SK-N-SH (cell line): ENCODE measurements at regions not wholly inside any gene's neighbourhood (a gene's known extent, or its start where the extent isn't known, plus 50 kb on each side); places are given as distances from the start of the nearest gene placed in this dataset.

Source experiments
- CTCF ChIA-PET: fragments of 300-600, 350-600 bp; formaldehyde crosslinking; extraction: SDS; loops from one replicate; lab custom pipeline; 2021; lab: Yijun Ruan, JAX
- POLR2A ChIA-PET: fragments of 350-600 bp; sonication (Branson Sonifier 250); formaldehyde crosslinking; extraction: SDS; loops from one replicate; lab custom pipeline; 2020; ENCODE audit warnings: antibody characterized with exemption, inconsistent platforms; lab: Yijun Ruan, JAX
- DNase-seq: peaks from one replicate; pipeline ENCODE4 v3.0.0; 2012
- H2AFZ ChIP-seq: fragments of 200-600 bp; sonication (generic); 2 replicates; pipeline ENCODE4 v1.8.1; 2016; ENCODE audit warnings: antibody characterized with exemption, mild to moderate bottlenecking, low read depth
- H3F3A ChIP-seq: fragments of 200-600 bp; sonication (generic); replicated peaks from 2 replicates; pipeline ENCODE3; 2016; ENCODE audit warnings: antibody characterized with exemption, mild to moderate bottlenecking; ENCODE audit not compliant: insufficient read depth
- H3K27ac ChIP-seq, 2 experiments: fragments of 200-500 bp in 1 of 2; fragments of 200-600 bp in 1 of 2; sonication (Bioruptor generic) in 1 of 2; sonication (generic), shearing (Covaris generic) in 1 of 2; 2 replicates each; pipeline versions ENCODE4 v1.5.1 to v1.6.1; 2014 to 2016; ENCODE audit warnings: low read depth in 2 of 2, inconsistent platforms in 1 of 2, low read length in 1 of 2, mild to moderate bottlenecking in 1 of 2, mixed read lengths in 1 of 2
- H3K27me3 ChIP-seq: fragments of 200-600 bp; sonication (generic), shearing (Covaris generic); 2 replicates; pipeline ENCODE4 v1.6.1; 2016; ENCODE audit warnings: mixed run types; ENCODE audit not compliant: insufficient read depth
- H3K36me3 ChIP-seq, 2 experiments: fragments of 200-500 bp in 1 of 2; fragments of 200-600 bp in 1 of 2; sonication (Bioruptor generic) in 1 of 2; sonication (generic) in 1 of 2; replicated peaks in 1 of 2; 2 replicates each; pipeline versions ENCODE3 to v1.5.1; 2014 to 2016; ENCODE audit warnings: low read length in 1 of 2, mild to moderate bottlenecking in 1 of 2; ENCODE audit not compliant: insufficient read depth in 2 of 2, control insufficient read depth in 1 of 2
- H3K4me1 ChIP-seq, 2 experiments: fragments of 200-500 bp in 1 of 2; fragments of 200-600 bp in 1 of 2; sonication (Bioruptor generic) in 1 of 2; sonication (generic), shearing (Covaris generic) in 1 of 2; 2 replicates each; pipeline versions ENCODE4 v1.5.1 to v1.6.1; 2014 to 2016; ENCODE audit warnings: low read depth in 1 of 2, low read length in 1 of 2, mixed run types in 1 of 2; ENCODE audit not compliant: insufficient read depth in 2 of 2, control insufficient read depth in 1 of 2
- H3K4me2 ChIP-seq: fragments of 200-600 bp; sonication (generic), shearing (Covaris generic); 2 replicates; pipeline ENCODE4 v1.6.1; 2017; ENCODE audit warnings: mixed run types
- H3K4me3 ChIP-seq, 2 experiments: fragments of 200-500 bp in 1 of 2; fragments of 200-600 bp in 1 of 2; sonication (Bioruptor generic) in 1 of 2; sonication (generic), shearing (Covaris generic) in 1 of 2; 2 replicates each; pipeline versions ENCODE4 v1.5.1 to v1.8.1; 2014 to 2016; ENCODE audit warnings: low read depth in 2 of 2, inconsistent platforms in 1 of 2, low read length in 1 of 2, mild to moderate bottlenecking in 1 of 2, mixed read lengths in 1 of 2, moderate library complexity in 1 of 2
- H3K79me2 ChIP-seq: fragments of 200-600 bp; sonication (generic); 2 replicates; pipeline ENCODE4 v1.8.1; 2017; ENCODE audit warnings: mild to moderate bottlenecking; ENCODE audit not compliant: insufficient read depth
- H3K9ac ChIP-seq: fragments of 200-600 bp; sonication (generic); 2 replicates; pipeline ENCODE4 v1.6.1; 2017; ENCODE audit warnings: mixed run types
- H3K9me2 ChIP-seq: fragments of 200-600 bp; sonication (generic); 2 replicates; pipeline ENCODE4 v1.6.1; 2017; ENCODE audit warnings: mixed run types
- H3K9me3 ChIP-seq: fragments of 200-600 bp; sonication (generic); 2 replicates; pipeline ENCODE4 v1.6.1; 2017; ENCODE audit warnings: mixed run types, mild to moderate bottlenecking, moderate library complexity
- H4K20me1 ChIP-seq: fragments of 200-600 bp; sonication (generic); 2 replicates; pipeline ENCODE4 v1.6.1; 2017; ENCODE audit warnings: mild to moderate bottlenecking, mixed run types; ENCODE audit not compliant: insufficient read depth
- CHD2 ChIP-seq: fragments of 150-350 bp; IDR thresholded peaks from 2 replicates; pipeline ENCODE4 v1.6.1; 2018; ENCODE audit warnings: low read length; ENCODE audit not compliant: partially characterized antibody
- ELF1 ChIP-seq: IDR thresholded peaks from 2 replicates; pipeline ENCODE4 v1.4.0; 2012
- EP300 ChIP-seq, 2 experiments: IDR thresholded peaks; 2 replicates each; pipeline versions ENCODE4 v1.4.0 to v1.6.1; 2012; ENCODE audit warnings: borderline replicate concordance in 1 of 2, low read depth in 1 of 2, low read length in 1 of 2
- FOXJ3 ChIP-seq: sonication (generic); formaldehyde crosslinking; IDR thresholded peaks from 2 replicates; pipeline ENCODE4 v1.5.1; 2020; ENCODE audit warnings: mild to moderate bottlenecking, missing genetic modification reagents
- FOXM1 ChIP-seq: IDR thresholded peaks from 2 replicates; pipeline ENCODE4 v1.4.0; 2012; ENCODE audit warnings: low read depth, mild to moderate bottlenecking
- GABPA ChIP-seq: IDR thresholded peaks from 2 replicates; pipeline ENCODE4 v1.4.0; 2012; ENCODE audit warnings: low read depth, mild to moderate bottlenecking
- GATA2 ChIP-seq: sonication (generic); formaldehyde crosslinking; IDR thresholded peaks from 2 replicates; pipeline ENCODE4 v1.5.0; 2020; ENCODE audit warnings: mild to moderate bottlenecking, missing genetic modification reagents
- MEF2A ChIP-seq: IDR thresholded peaks from 2 replicates; pipeline ENCODE4 v1.4.0; 2012; ENCODE audit warnings: low read depth, borderline replicate concordance
- MXI1 ChIP-seq: IDR thresholded peaks from 2 replicates; pipeline ENCODE4 v1.6.1; 2012; ENCODE audit warnings: mild to moderate bottlenecking, low read depth, low read length, improper control_type of control experiment
- NFIC ChIP-seq: IDR thresholded peaks from 2 replicates; pipeline ENCODE4 v1.4.0; 2012; ENCODE audit warnings: borderline replicate concordance
- NRF1 ChIP-seq: IDR thresholded peaks from 2 replicates; pipeline ENCODE4 v1.6.1; 2012; ENCODE audit warnings: low read depth, mild to moderate bottlenecking, low read length
- RAD21 ChIP-seq: IDR thresholded peaks from 2 replicates; pipeline ENCODE4 v1.6.1; 2012; ENCODE audit warnings: mild to moderate bottlenecking, low read length
- RCOR1 ChIP-seq: fragments of 150-350 bp; IDR thresholded peaks from 2 replicates; pipeline ENCODE4 v1.6.1; 2017; ENCODE audit warnings: antibody characterized with exemption, low read length
- REST ChIP-seq: IDR thresholded peaks from 2 replicates; pipeline ENCODE4 v1.6.1; 2012; ENCODE audit warnings: mild to moderate bottlenecking, low read depth, low read length, moderate library complexity
- RFX5 ChIP-seq: IDR thresholded peaks from 2 replicates; pipeline ENCODE4 v1.6.1; 2012; ENCODE audit warnings: mild to moderate bottlenecking, improper control_type of control experiment, low read length
- RXRA ChIP-seq: IDR thresholded peaks from 2 replicates; pipeline ENCODE4 v1.4.0; 2012; ENCODE audit warnings: low read depth, mild to moderate bottlenecking, borderline replicate concordance
- SIN3A ChIP-seq: IDR thresholded peaks from 2 replicates; pipeline ENCODE4 v1.6.1; 2012; ENCODE audit warnings: low read depth, mild to moderate bottlenecking, low read length, moderate library complexity, borderline replicate concordance
- TCF12 ChIP-seq: IDR thresholded peaks from 2 replicates; pipeline ENCODE4 v1.4.0; 2012
- TEAD4 ChIP-seq: IDR thresholded peaks from 2 replicates; pipeline ENCODE4 v1.4.0; 2012; ENCODE audit warnings: mild to moderate bottlenecking, borderline replicate concordance; ENCODE audit not compliant: insufficient read depth
- YY1 ChIP-seq: IDR thresholded peaks from 2 replicates; pipeline ENCODE4 v1.4.0; 2012; ENCODE audit warnings: low read depth, mild to moderate bottlenecking
- ZBTB33 ChIP-seq: IDR thresholded peaks from 2 replicates; pipeline ENCODE4 v1.4.0; 2012; ENCODE audit warnings: low read depth, borderline replicate concordance
- WGBS: methylation state at CpG from one replicate; pipeline ENCODE4 v1.1.6; 2017; ENCODE audit warnings: low lambda C conversion rate; 5-methylcytosine and 5-hydroxymethylcytosine counted together
- TF ChIP-seq, protein P1 (sequence below): fragments of 200-600 bp; sonication (generic); IDR thresholded peaks from 2 replicates; pipeline ENCODE4 v1.6.1; 2017; ENCODE audit warnings: antibody characterized with exemption, mild to moderate bottlenecking, moderate library complexity
- TF ChIP-seq, protein P2 (sequence below): IDR thresholded peaks from 2 replicates; pipeline ENCODE4; 2012
- TF ChIP-seq, protein P3 (sequence below): fragments of 150-350 bp; IDR thresholded peaks from 2 replicates; pipeline ENCODE4 v1.6.1; 2016; ENCODE audit warnings: mild to moderate bottlenecking, low read depth, low read length
- TF ChIP-seq, protein P4 (sequence below): IDR thresholded peaks from 2 replicates; pipeline ENCODE4 v1.4.0; 2012; ENCODE audit warnings: low read depth, borderline replicate concordance

DNA sequence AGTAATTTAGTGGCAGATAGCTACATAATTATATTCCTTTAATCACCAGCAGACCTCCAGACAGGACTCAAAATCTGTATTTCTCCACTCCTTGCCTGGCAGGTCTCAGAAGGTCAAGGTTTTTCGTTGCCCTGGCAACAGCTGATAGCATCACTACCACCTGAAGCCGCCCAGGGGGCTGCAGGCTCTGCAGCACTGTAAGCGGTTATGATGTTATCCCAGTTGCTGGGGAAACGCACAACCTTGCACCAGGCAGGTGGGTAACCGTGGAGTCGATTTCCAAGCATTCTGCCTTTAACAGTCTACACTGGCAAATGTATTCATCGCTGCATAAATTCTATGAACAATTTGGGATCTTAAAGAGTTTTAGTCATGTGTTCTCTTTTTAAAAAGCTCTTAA, 756.3 kb downstream of the NTRK3 start:
- Histone ChIP-seq H3K27me3 (no peaks in the 10 kb centered on the region), H3K4me1 (peaks cover 0 to 5% of the 10 kb centered on the region in 2 experiments; a peak in 1 of 4 replicates), H3K9me3 (no peaks in the 10 kb centered on the region), H3K9me2 (no peaks in the 10 kb centered on the region), H2AFZ (no peak overlapping the region), H4K20me1 (no peaks in the 10 kb centered on the region), H3K4me3 (no peak overlapping the region), H3K79me2 (no peaks in the 10 kb centered on the region), H3K36me3 (no peaks in the 10 kb centered on the region), H3K27ac (no peak overlapping the region; a peak in 1 of 4 replicates), H3K4me2 (no peak overlapping the region), H3F3A (no peaks in the 10 kb centered on the region), H3K9ac (no peak overlapping the region)
- 35% methylated on average over 7 of the region's 7 CpGs for WGBS
- POLR2A ChIA-PET = no interaction called here
- peak; percentile 42 for DNase-seq
- CTCF ChIA-PET = interaction anchor here (0.7 to 3.3 kb wide), 2 partner anchors 21 to 26 kb away, joined by 5 to 16 read pairs; no protein-coding TSS in a partner anchor
- no peak for TF ChIP-seq ELF1
- TF ChIP-seq FOXM1 = no peak
- no peak for TF ChIP-seq TCF12
- no peak for TF ChIP-seq RFX5
- no peak for TF ChIP-seq RXRA
- TF ChIP-seq, protein P1, sequence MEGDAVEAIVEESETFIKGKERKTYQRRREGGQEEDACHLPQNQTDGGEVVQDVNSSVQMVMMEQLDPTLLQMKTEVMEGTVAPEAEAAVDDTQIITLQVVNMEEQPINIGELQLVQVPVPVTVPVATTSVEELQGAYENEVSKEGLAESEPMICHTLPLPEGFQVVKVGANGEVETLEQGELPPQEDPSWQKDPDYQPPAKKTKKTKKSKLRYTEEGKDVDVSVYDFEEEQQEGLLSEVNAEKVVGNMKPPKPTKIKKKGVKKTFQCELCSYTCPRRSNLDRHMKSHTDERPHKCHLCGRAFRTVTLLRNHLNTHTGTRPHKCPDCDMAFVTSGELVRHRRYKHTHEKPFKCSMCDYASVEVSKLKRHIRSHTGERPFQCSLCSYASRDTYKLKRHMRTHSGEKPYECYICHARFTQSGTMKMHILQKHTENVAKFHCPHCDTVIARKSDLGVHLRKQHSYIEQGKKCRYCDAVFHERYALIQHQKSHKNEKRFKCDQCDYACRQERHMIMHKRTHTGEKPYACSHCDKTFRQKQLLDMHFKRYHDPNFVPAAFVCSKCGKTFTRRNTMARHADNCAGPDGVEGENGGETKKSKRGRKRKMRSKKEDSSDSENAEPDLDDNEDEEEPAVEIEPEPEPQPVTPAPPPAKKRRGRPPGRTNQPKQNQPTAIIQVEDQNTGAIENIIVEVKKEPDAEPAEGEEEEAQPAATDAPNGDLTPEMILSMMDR = no peak
- no peak for TF ChIP-seq NFIC
- no peak for TF ChIP-seq GABPA
- peak; percentile 10; the same call in 1 of the 2 replicates for TF ChIP-seq RAD21
- TF ChIP-seq EP300 (IDR thresholded peaks at IDR 0.05; ENCODE audit: borderline replicate concordance in 1 of 2, low read depth in 1 of 2, low read length in 1 of 2) = peak in 1 of 2 experiments; percentile 29; a peak in 1 of 4 replicates
- 0 out of 2 replicates have a peak, but pooled peaks have one; percentile 16 for TF ChIP-seq RCOR1
- TF ChIP-seq MEF2A = no peak
- TF ChIP-seq TEAD4 = no peak
- no peak for TF ChIP-seq MXI1
- TF ChIP-seq CHD2 = no peak
- no peak for TF ChIP-seq NRF1
- TF ChIP-seq ZBTB33 = no peak
- TF ChIP-seq, protein P2, sequence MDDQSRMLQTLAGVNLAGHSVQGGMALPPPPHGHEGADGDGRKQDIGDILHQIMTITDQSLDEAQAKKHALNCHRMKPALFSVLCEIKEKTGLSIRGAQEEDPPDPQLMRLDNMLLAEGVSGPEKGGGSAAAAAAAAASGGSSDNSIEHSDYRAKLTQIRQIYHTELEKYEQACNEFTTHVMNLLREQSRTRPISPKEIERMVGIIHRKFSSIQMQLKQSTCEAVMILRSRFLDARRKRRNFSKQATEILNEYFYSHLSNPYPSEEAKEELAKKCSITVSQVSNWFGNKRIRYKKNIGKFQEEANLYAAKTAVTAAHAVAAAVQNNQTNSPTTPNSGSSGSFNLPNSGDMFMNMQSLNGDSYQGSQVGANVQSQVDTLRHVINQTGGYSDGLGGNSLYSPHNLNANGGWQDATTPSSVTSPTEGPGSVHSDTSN = no peak
- no peak for TF ChIP-seq SIN3A
- peak; percentile 89 for TF ChIP-seq GATA2 (CRISPR knock-in tag)
- 0 out of 2 replicates have a peak, but pooled peaks have one; percentile 17 for TF ChIP-seq FOXJ3
- no peak for TF ChIP-seq REST
- TF ChIP-seq YY1 = no peak
- TF ChIP-seq, protein P3, sequence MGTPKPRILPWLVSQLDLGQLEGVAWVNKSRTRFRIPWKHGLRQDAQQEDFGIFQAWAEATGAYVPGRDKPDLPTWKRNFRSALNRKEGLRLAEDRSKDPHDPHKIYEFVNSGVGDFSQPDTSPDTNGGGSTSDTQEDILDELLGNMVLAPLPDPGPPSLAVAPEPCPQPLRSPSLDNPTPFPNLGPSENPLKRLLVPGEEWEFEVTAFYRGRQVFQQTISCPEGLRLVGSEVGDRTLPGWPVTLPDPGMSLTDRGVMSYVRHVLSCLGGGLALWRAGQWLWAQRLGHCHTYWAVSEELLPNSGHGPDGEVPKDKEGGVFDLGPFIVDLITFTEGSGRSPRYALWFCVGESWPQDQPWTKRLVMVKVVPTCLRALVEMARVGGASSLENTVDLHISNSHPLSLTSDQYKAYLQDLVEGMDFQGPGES = no peak
- TF ChIP-seq, protein P4, sequence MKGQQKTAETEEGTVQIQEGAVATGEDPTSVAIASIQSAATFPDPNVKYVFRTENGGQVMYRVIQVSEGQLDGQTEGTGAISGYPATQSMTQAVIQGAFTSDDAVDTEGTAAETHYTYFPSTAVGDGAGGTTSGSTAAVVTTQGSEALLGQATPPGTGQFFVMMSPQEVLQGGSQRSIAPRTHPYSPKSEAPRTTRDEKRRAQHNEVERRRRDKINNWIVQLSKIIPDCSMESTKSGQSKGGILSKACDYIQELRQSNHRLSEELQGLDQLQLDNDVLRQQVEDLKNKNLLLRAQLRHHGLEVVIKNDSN = no peak
